Keratinocyte (primary cell): ENCODE measurements at regions not wholly inside any gene's neighbourhood (a gene's known extent, or its start where the extent isn't known, plus 50 kb on each side); places are given as distances from the start of the nearest gene placed in this dataset.

Experiments used
- CTCF ChIP-seq, 3 experiments: IDR thresholded peaks in 1 of 3; conservative IDR thresholded peaks in 1 of 3; optimal IDR thresholded peaks in 1 of 3; 2 replicates in 2 of 3; 3 replicates in 1 of 3; pipeline versions ENCODE3 to v1.5.1; 2011; ENCODE audit warnings: low read length in 3 of 3, mild to moderate bottlenecking in 3 of 3, moderate library complexity in 2 of 3, control low read depth in 1 of 3, inconsistent platforms in 1 of 3; ENCODE audit not compliant: insufficient read depth in 2 of 3; ENCODE audit errors: extremely low read depth in 1 of 3
- EZH2 ChIP-seq: IDR thresholded peaks from one replicate; pipeline ENCODE4 v1.6.1; 2012; ENCODE audit warnings: inconsistent platforms, mild to moderate bottlenecking, low read length, moderate library complexity

- TF ChIP-seq CTCF (optimal IDR thresholded peaks at IDR 0.05 in 1 of 3, IDR thresholded peaks at IDR 0.05 in 1 of 3, conservative IDR thresholded peaks at IDR 0.05 in 1 of 3; ENCODE audit: extremely low read depth in 1 of 3, insufficient read depth in 2 of 3, low read length in 3 of 3) (no peak), EZH2 (no peak)
Measured at GRCh38 chr6:4511641-4512020, 264.6 kb upstream of the CDYL start.
